HG02798 (cell line): ENCODE measurements at regions not wholly inside any gene's neighbourhood (a gene's known extent, or its start where the extent isn't known, plus 50 kb on each side); places are given as distances from the start of the nearest gene placed in this dataset.
A peak's percentile ranks its signal among the peaks of the same experiment; 100 is the strongest.

ENCODE experiments used
- ATAC-seq: cut with Tn5 transposase; IDR thresholded peaks from one replicate; pipeline ENCODE4 v1.9.1; 2021; ENCODE audit warnings: mild to moderate bottlenecking; ENCODE audit not compliant: unreplicated experiment, poor library complexity

DNA sequence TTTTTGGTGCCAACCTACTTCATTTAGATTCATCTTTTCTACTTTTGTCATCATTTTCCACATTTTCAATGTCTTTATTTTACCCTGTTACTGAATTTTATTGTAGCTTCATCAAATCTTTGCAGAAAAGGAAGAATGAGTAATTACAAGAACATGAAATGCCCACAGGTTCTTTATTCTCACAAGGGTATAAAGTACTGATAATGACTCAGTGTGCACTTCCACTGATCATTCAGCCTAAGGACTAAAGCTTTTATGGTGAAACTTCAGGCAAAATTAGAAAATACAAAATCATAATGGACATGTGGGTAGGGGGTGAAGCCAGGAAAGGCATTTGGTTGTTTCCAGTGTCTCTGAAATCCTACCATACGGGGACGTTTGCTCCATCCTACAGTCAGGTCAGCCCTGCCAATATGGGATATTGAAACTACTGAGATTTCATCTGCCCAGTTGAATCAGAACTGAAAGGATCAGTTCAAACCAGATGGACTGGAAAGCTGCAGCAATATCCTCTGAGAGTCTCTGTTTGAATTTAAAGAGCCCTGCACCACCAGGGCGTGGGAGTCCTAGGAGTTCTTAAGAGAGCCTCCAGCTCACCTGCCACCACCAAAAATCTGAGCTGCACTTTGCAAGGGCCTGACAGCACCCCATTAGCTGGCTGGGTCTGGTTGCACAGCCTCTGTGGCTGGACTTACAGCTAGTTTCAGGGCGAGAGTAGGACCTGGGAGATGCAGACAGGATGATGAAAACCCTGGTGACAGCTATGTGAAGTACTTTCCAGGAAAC, 390.4 kb downstream of the CMPK2 start:
- peak; percentile 63 for ATAC-seq

DNA sequence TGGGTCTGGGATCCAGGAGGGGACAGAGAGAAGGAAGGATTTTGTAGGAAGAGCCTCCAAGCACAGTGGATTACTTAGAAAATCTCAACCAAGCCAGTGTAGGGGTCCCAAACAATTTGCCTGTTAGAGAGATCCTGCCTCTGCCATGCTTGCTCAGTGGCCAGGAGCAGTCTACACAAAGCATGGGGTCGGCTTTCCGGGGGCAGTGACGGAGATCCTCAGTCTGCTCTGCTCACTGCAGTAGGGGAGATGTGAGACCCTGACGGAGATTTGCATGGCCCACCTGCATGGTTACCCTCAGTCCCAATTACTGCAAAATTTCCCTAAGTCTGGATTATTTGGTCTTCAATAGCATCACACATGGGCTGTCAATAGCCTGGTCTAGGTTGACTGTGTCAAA, 385.2 kb downstream of the CMPK2 start:
- no peak for ATAC-seq

GRCh38 chr2:6482256-6482655, 383.5 kb downstream of the CMPK2 start:
- ATAC-seq = no peak

DNA sequence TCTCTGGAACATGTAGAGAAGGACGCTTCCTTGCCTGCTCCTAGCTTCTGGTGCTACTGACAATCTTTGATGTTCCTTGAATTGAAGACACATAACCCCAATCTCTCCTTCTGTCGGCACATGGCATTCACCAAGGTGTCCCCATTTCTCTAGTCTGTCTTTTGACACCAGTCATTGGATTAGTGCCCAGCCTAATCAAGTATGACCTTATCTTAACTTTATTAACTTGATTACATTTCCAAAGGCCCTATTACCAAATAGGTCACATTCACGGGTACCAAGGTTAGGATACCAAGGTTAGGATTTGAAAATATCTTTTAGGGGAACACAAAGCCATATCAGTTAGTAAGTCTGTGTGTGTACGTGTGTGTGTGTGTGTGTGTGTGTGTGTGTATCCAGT, 377.9 kb downstream of the CMPK2 start:
- ATAC-seq = no peak

DNA sequence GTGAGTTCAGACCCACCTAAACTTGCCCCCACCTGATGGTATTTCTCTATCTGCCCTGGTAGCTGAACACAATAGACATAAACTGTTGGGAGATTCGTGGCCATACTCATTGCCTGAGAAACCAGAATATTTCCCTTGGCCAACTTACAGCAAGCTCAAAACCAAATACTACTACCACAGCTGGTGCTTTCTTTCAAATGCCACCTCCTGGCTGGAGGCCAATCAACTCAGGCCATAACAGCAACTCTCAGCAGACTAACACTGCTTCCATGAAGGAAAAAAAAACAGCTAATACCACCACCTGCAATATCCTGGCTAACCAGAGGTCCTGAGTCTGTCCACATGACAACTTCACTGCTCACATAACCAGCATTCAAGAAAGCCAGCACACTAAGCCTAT, 373.1 kb downstream of the CMPK2 start:
- no peak for ATAC-seq

DNA sequence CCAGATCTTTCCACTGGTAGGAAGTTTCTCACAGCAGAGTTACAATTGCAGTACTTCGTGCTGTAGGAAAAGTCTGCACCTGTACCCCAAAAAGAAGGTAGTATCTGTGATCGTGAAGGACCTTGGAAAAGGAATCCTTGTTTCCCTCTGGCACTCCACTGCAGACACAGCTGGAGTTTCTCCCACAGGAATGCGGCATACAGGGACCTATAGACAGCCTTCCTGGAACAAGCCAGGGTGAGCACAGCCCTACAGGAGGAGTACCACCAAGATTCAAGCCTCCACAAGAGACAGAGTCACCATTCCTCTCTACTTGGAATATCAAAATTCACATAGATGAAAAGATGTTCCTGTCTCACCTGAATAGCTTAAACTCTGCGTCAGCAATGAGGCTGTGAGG, 372.4 kb downstream of the CMPK2 start:
- ATAC-seq = no peak

- no peak for ATAC-seq
These were observed 372.0 kb downstream of the CMPK2 start for GRCh38 chr2:6493669-6494068.

- no peak for ATAC-seq
These were observed 370.2 kb downstream of the CMPK2 start for GRCh38 chr2:6495466-6495865.

DNA sequence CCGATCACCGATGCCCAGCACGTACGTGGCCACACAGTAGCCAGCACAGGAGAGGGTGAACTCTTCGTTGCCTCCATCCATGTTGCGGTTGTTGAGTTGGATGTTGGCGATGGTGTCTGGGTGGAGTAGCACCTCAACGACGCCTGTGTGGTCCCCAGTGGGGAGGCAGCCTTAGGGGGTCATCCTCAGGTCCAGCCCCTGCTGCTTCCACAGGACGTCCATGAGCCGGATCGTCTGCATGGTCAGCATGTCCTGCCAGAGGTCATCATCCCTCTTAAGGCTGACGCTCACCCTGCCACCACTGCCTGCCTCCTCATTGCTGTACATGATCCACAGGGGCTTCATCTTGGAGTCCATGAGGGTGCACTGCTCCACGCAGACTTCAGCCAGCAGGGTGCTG, 369.3 kb downstream of the CMPK2 start:
- ATAC-seq = no peak

GRCh38 chr2:6497048-6497447, 368.7 kb downstream of the CMPK2 start:
- no peak for ATAC-seq

GRCh38 chr2:6498841-6499240, 366.9 kb downstream of the CMPK2 start:
- ATAC-seq = no peak

DNA sequence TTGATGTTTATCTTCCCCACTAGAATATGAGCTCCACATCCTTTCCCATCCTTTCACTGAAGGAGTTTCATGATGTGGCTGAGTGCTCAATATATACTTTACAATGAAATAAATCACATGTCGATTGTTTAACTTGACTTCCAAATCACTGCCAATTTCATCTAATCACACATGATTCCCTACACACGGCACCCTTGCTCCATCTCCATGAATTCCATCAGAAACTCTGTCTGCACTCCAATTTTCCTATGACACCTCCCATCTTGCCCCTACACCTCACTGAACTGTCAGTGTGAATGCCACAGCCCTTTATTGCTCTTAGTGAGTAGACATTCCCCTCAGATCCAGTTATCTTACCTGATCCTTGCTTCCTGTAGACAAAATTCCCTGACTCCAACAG, 366.0 kb downstream of the CMPK2 start:
- no peak for ATAC-seq

DNA sequence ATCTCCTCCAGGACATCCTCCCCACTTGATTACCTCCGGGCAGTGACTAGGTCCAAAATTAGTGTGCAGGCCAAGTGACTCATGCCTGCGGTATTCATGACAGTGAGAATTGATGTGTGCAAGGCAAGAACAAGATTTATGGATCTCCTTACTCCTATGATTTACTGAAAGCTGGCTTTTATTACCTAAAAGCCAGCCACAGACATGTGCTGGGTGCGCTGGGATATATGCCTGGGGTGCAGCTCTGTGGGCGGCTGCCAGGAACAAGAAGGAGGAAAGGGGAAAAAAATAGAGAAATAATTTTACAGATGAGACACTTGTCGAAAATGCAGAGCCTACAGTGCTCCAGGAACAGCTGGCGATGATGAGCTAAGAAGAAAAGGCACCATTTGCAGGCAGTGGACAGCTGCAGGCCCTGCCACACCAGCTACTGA, 359.3 kb downstream of the CMPK2 start:
- ATAC-seq = no peak

GRCh38 chr2:6506859-6507258, 358.8 kb downstream of the CMPK2 start:
- no peak for ATAC-seq

DNA sequence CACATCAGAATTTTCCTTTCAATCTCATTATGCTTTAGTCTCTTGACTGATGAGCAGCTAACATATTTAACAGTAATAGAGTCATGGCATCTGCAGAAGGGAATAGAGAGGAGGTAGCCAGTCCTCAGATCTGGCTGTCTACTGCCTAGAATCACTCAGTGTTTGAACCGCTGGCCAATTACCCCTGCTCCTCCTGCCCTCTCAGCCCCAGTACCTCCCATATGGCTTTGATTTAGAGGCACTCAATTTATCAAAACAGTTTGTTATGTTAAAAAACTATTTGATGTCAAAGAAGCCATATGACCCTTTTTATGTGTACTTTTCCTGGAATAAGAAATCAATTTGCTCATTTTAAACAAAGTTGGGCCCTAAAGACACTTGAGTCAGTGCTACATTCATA, 355.2 kb downstream of the CMPK2 start:
- ATAC-seq = no peak

- ATAC-seq = no peak
These were observed 353.1 kb downstream of the CMPK2 start for GRCh38 chr2:6512589-6512988.

- ATAC-seq = no peak
These were observed 349.0 kb downstream of the CMPK2 start for GRCh38 chr2:6516674-6517073.

DNA sequence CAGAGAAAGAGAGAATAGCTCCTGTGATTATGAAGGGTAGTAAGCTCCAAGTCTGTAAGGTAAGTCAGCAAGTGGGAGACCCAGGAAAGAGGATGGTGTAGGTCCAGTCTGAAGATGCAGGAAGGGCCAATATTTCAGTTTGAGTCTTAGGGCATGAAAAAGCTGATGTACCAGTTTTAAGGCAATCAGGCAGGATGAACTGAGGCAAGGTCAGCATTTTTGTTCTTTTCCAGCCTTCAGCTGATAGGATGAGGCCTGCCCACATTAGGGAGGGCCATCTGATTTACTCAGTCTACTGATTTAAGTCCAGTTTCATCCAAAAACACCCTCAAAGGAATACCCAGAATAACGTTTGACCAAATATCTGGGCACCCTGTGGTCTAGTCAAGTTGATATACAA, 347.3 kb downstream of the CMPK2 start:
- no peak for ATAC-seq

- ATAC-seq = no peak
These were observed 342.2 kb downstream of the CMPK2 start for GRCh38 chr2:6523476-6523875.

- no peak for ATAC-seq
These were observed 340.8 kb downstream of the CMPK2 start for GRCh38 chr2:6524691-6525474.

GRCh38 chr2:6525475-6525964, 340.2 kb downstream of the CMPK2 start:
- ATAC-seq = no peak
